ENCODE measurements at regions not wholly inside any gene's neighbourhood (a gene's known extent, or its start where the extent isn't known, plus 50 kb on each side); places are given as distances from the start of the nearest gene placed in this dataset.

GRCh38 chr21:15651172-15651571 is 78.6 kb upstream of the USP25 start:
- H3K56ac ChIP-seq (ENCODE audit: insufficient read length, low read depth, low read length): no peak overlapping the region
- no peaks in the 10 kb centered on the region for H3K4me1 Mint-ChIP-seq
- H4K8ac ChIP-seq (replicated peaks; ENCODE audit: insufficient read length, low read depth, low read length): no peak overlapping the region
- H3K27ac ChIP-seq (ENCODE audit: insufficient read length, low read depth, low read length): no peak overlapping the region
- H3K4ac ChIP-seq (ENCODE audit: low read depth, low read length): no peak overlapping the region
- H3K27ac Mint-ChIP-seq: no peak overlapping the region
- no peaks in the 10 kb centered on the region for H3K4me1 ChIP-seq (ENCODE audit: insufficient read depth, low read length)
- H3K4me2 ChIP-seq (ENCODE audit: insufficient read depth, insufficient read length, low read length): no peak overlapping the region
- H4K91ac ChIP-seq (ENCODE audit: insufficient read length, low read depth, low read length): no peak overlapping the region
- H2BK12ac ChIP-seq (ENCODE audit: insufficient read length, low read depth, low read length): no peak overlapping the region
- H3K79me2 ChIP-seq (ENCODE audit: insufficient read depth, low read length): no peaks in the 10 kb centered on the region
- H3K23ac ChIP-seq (ENCODE audit: insufficient read length, low read depth, low read length): no peak overlapping the region
- no peak overlapping the region for H3T11ph ChIP-seq (ENCODE audit: low read length)
- H3K4me3 Mint-ChIP-seq: no peak overlapping the region
- H2AK5ac ChIP-seq (ENCODE audit: insufficient read length, low read length): no peak overlapping the region
- no peak overlapping the region for H2BK15ac ChIP-seq (ENCODE audit: low read depth, low read length)
- H2BK5ac ChIP-seq (ENCODE audit: insufficient read length, low read length): no peak overlapping the region
- TF ChIP-seq CTCF (conservative IDR thresholded peaks at IDR 0.05): no peak
- H3K9me3 ChIP-seq (ENCODE audit: control insufficient read depth, low read depth, low read length): no peaks in the 10 kb centered on the region
- no CpG with 5 or more reads among the region's 3 CpGs for WGBS (ENCODE audit: extremely low coverage, insufficient read length, low lambda C conversion rate)
- no peaks in the 10 kb centered on the region for H3K27me3 Mint-ChIP-seq (ENCODE audit: low read depth)
- H4K20me1 ChIP-seq (ENCODE audit: control insufficient read depth, insufficient read depth, insufficient read length): no peaks in the 10 kb centered on the region
- no peaks in the 10 kb centered on the region for H3K9me3 Mint-ChIP-seq
- no peak overlapping the region for H3K9ac ChIP-seq (ENCODE audit: extremely low read depth, insufficient read length, low read length)
- DNase-seq: no peak
- no peak overlapping the region for H2AFZ ChIP-seq (ENCODE audit: low read length)
- H3K27me3 ChIP-seq (ENCODE audit: insufficient read depth, low read length): no peaks in the 10 kb centered on the region
- H3K23me2 ChIP-seq (ENCODE audit: insufficient read length, low read depth, low read length, poor library complexity, severe bottlenecking): no peaks in the 10 kb centered on the region
- H2BK120ac ChIP-seq (ENCODE audit: low read depth, low read length, poor library complexity, severe bottlenecking): no peak overlapping the region
- H3K14ac ChIP-seq (ENCODE audit: insufficient read depth, low read length): no peak overlapping the region
- no peak overlapping the region for H2BK20ac ChIP-seq (ENCODE audit: low read depth, low read length, poor library complexity, severe bottlenecking)
- no peaks in the 10 kb centered on the region for H3K79me1 ChIP-seq (ENCODE audit: insufficient read depth, low read depth, low read length, poor library complexity, severe bottlenecking)
- H3K36me3 Mint-ChIP-seq (ENCODE audit: insufficient read depth in 1 of 3, low read depth in 3 of 3): no peaks in the 10 kb centered on the region
- no peak overlapping the region for H3K18ac ChIP-seq (ENCODE audit: insufficient read length, low read depth, low read length)
- no peak overlapping the region for H4K5ac ChIP-seq (ENCODE audit: insufficient read length, low read depth, low read length)
